Neural crest cell (in vitro differentiated cells): ENCODE measurements at regions not wholly inside any gene's neighbourhood (a gene's known extent, or its start where the extent isn't known, plus 50 kb on each side); places are given as distances from the start of the nearest gene placed in this dataset.
A peak's percentile ranks its signal among the peaks of the same experiment; 100 is the strongest.
"Not testable (repeated sequence)": the region's sequence is repeated elsewhere in the genome, so short reads cannot be mapped to it uniquely, and the experiment has no call there.

Source experiments
- DNase-seq: peaks from one replicate; pipeline ENCODE4 v3.0.0; 2021; ENCODE audit warnings: low read depth, mixed read lengths, low spot score
- H3K27ac Mint-ChIP-seq: one replicate; pipeline ENCODE4 v1.8.0; 2021; ENCODE audit warnings: mild to moderate bottlenecking, mixed read lengths; ENCODE audit not compliant: unreplicated experiment
- H3K27me3 Mint-ChIP-seq: 2 replicates; pipeline ENCODE4 v1.8.0; 2021; ENCODE audit warnings: low read depth, mild to moderate bottlenecking, mixed read lengths
- H3K36me3 Mint-ChIP-seq: 2 replicates; pipeline ENCODE4 v1.8.0; 2021; ENCODE audit warnings: low read depth, mild to moderate bottlenecking, mixed read lengths
- H3K4me1 Mint-ChIP-seq: 2 replicates; pipeline ENCODE4 v1.8.0; 2021; ENCODE audit warnings: mixed read lengths
- H3K4me3 Mint-ChIP-seq: one replicate; pipeline ENCODE4 v1.8.0; 2021; ENCODE audit warnings: mild to moderate bottlenecking, mixed read lengths
- H3K9me3 Mint-ChIP-seq: 2 replicates; pipeline ENCODE4 v1.8.0; 2021; ENCODE audit warnings: mixed read lengths
- CTCF ChIP-seq: fragments of 200-600 bp; sonication (generic); conservative IDR thresholded peaks from 2 replicates; pipeline ENCODE4 v1.5.0; 2021; ENCODE audit warnings: antibody characterized with exemption, mild to moderate bottlenecking

DNA sequence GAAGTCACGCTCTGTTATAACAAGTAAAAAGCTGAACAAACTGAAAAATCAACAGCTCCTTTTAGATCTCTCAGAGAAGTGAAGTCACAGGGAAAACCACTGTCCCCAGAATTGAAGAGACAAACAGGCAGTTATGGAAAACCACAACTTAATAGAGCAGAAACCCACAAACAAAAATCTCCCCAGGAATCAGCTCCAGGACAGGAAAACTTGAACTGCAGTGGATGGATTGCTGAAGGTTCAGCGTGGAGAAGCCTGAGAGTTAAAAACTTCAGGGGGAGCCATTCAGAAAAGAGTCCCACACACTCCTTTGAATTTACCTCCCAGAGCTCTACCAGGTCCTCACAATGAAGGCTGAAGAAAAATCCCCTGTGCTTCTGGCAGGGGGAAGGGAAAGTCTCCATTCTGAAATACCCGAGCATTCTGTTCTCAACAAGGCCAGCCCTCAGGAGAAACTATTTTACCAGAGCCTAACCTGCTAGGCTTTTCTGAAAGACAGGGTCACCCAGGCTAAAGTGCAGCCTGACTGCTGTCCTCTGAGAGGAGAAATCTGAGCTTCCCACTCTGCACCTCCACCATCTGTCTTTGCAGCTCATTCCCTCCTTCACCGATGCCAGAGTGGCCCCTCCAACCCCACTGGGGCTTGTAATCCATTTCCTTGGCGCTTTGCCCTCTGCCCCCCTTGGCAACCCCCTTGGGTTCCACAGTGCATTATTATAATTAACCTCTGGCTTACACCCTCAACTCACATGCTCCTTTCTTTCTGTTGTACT is 65.0 kb upstream of the CCNY start:
- Mint-ChIP-seq H3K4me1 (peaks cover 23% of the 10 kb centered on the region), H3K4me3 (no peak overlapping the region), H3K27me3 (no peaks in the 10 kb centered on the region), H3K9me3 (peaks cover 2% of the 10 kb centered on the region), H3K27ac (peak overlapping the region; percentile 7), H3K36me3 (no peaks in the 10 kb centered on the region)
- DNase-seq, result no peak
- no peak for TF ChIP-seq CTCF

- H3K27me3 Mint-ChIP-seq, H3K27ac Mint-ChIP-seq, H3K4me3 Mint-ChIP-seq, H3K36me3 Mint-ChIP-seq, DNase-seq, H3K9me3 Mint-ChIP-seq: not testable (repeated sequence)
- H3K4me1 Mint-ChIP-seq, result peaks cover 23% of the 10 kb centered on the region
These were observed 64.5 kb upstream of the CCNY start for GRCh38 chr10:35271859-35272165.

DNA sequence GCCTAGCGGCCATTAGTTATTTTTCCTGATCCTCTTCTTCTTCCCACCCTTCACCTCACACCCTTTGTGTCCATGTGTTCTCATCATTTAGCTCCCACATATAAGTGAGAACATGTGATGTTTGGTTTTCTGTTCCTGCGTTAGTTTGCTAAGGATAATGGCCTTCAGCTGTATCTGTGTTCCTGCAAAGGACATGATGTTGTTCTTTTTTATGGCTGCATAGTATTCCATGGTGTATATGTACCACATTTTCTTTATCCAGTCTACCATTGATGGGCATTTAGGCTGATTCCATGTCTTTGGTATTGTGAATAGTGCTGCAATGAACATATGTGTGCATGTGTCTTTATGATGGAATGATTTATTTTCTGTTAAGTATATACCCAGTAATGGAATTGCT is 63.9 kb upstream of the CCNY start:
- not testable (repeated sequence) for H3K4me3 Mint-ChIP-seq, DNase-seq, H3K27ac Mint-ChIP-seq, H3K9me3 Mint-ChIP-seq, H3K36me3 Mint-ChIP-seq, H3K27me3 Mint-ChIP-seq
- peaks cover 20% of the 10 kb centered on the region for H3K4me1 Mint-ChIP-seq

GRCh38 chr10:35273994-35274393 is 62.3 kb upstream of the CCNY start:
- H3K9me3 Mint-ChIP-seq, H3K4me3 Mint-ChIP-seq, H3K36me3 Mint-ChIP-seq, DNase-seq, H3K27me3 Mint-ChIP-seq, H3K27ac Mint-ChIP-seq: not testable (repeated sequence)
- H3K4me1 Mint-ChIP-seq, result peaks cover 20% of the 10 kb centered on the region

GRCh38 chr10:35274498-35275060 is 61.7 kb upstream of the CCNY start:
- Mint-ChIP-seq H3K36me3 (no peaks in the 10 kb centered on the region), H3K27me3 (no peaks in the 10 kb centered on the region), H3K4me3 (no peak overlapping the region), H3K27ac (no peak overlapping the region), H3K9me3 (peaks cover 2% of the 10 kb centered on the region), H3K4me1 (peaks cover 20% of the 10 kb centered on the region)
- no peak for TF ChIP-seq CTCF
- DNase-seq, result no peak

- Mint-ChIP-seq H3K27ac (no peak overlapping the region), H3K27me3 (no peaks in the 10 kb centered on the region), H3K4me1 (peaks cover 3% of the 10 kb centered on the region), H3K9me3 (peaks cover 10% of the 10 kb centered on the region), H3K4me3 (no peak overlapping the region), H3K36me3 (no peaks in the 10 kb centered on the region)
- TF ChIP-seq CTCF, result no peak
- no peak for DNase-seq
These were observed 59.4 kb upstream of the CCNY start for GRCh38 chr10:35276889-35277288.

GRCh38 chr10:35280246-35280645 is 56.1 kb upstream of the CCNY start:
- not testable (repeated sequence) for H3K4me3 Mint-ChIP-seq

More at GRCh38 chr10:35280246-35280645, 56.1 kb upstream of the CCNY start:
- H3K9me3 Mint-ChIP-seq, H3K27me3 Mint-ChIP-seq, DNase-seq, H3K27ac Mint-ChIP-seq, H3K36me3 Mint-ChIP-seq, H3K4me1 Mint-ChIP-seq: not testable (repeated sequence)
